GM13976 (cell line): ENCODE measurements at regions not wholly inside any gene's neighbourhood (a gene's known extent, or its start where the extent isn't known, plus 50 kb on each side); places are given as distances from the start of the nearest gene placed in this dataset.

Experiments
- DNase-seq: peaks from one replicate; pipeline ENCODE4 v3.0.0; 2012; ENCODE audit warnings: low spot score
- in situ Hi-C: fragments of 300-500 bp; cut with MboI; formaldehyde crosslinking; loops from one replicate; pipeline ENCODE4 v1.12.0; 2022; ENCODE audit warnings: low sequenced_read_pairs, mixed read lengths, inconsistent platforms; ENCODE audit not compliant: unreplicated experiment
- TF ChIP-seq, protein P1 (sequence below): IDR thresholded peaks from 2 replicates; pipeline ENCODE4 v1.5.1; 2012; ENCODE audit warnings: borderline replicate concordance, mild to moderate bottlenecking; ENCODE audit not compliant: insufficient read depth; ENCODE audit errors: extremely low read depth, missing control alignments, control extremely low read depth

DNA sequence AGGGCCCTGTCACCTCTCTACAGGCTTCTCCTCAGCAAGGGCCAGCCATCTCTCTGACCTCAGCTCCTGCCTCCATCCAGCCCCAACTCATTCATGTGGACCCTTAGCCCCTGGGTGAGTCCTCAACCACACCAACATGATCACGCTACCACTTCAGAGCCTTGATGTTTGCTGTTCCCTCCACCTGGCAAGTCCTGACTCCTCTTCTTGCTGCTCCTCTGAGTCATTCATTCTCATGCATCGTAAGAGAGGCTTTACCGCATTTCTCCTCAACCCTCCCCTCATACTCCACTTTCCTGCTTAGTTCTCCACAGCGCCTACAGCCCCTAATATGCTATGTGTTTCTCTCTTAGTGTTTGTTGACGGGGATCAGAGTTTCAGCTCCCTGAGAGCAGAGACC is 99.9 kb downstream of the C17orf67 start:
- TF ChIP-seq, protein P1, sequence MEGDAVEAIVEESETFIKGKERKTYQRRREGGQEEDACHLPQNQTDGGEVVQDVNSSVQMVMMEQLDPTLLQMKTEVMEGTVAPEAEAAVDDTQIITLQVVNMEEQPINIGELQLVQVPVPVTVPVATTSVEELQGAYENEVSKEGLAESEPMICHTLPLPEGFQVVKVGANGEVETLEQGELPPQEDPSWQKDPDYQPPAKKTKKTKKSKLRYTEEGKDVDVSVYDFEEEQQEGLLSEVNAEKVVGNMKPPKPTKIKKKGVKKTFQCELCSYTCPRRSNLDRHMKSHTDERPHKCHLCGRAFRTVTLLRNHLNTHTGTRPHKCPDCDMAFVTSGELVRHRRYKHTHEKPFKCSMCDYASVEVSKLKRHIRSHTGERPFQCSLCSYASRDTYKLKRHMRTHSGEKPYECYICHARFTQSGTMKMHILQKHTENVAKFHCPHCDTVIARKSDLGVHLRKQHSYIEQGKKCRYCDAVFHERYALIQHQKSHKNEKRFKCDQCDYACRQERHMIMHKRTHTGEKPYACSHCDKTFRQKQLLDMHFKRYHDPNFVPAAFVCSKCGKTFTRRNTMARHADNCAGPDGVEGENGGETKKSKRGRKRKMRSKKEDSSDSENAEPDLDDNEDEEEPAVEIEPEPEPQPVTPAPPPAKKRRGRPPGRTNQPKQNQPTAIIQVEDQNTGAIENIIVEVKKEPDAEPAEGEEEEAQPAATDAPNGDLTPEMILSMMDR, result no peak
- no peak for DNase-seq
- in situ Hi-C loops, result no loop called here

DNA sequence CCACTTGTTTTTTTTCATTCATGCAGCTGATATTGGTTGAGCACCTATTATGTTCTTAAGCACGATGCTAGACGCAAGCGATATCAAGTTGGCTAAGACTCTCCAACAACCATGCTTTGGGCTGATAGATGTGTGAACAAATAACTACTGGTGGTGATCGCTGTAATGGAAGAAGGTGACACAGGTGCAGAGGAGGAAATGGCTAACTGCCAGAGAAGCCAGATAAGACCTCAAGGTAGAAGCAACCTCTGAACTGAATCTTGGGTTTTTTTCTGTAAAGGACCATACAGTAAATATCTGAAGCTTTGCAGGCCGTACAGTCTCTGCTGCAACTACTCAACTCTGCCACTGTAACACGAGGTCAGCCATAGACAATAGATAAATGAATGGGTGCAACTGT is 97.9 kb downstream of the C17orf67 start:
- in situ Hi-C loops, result no loop called here
- DNase-seq, result no peak
- TF ChIP-seq, protein P1, result no peak

DNA sequence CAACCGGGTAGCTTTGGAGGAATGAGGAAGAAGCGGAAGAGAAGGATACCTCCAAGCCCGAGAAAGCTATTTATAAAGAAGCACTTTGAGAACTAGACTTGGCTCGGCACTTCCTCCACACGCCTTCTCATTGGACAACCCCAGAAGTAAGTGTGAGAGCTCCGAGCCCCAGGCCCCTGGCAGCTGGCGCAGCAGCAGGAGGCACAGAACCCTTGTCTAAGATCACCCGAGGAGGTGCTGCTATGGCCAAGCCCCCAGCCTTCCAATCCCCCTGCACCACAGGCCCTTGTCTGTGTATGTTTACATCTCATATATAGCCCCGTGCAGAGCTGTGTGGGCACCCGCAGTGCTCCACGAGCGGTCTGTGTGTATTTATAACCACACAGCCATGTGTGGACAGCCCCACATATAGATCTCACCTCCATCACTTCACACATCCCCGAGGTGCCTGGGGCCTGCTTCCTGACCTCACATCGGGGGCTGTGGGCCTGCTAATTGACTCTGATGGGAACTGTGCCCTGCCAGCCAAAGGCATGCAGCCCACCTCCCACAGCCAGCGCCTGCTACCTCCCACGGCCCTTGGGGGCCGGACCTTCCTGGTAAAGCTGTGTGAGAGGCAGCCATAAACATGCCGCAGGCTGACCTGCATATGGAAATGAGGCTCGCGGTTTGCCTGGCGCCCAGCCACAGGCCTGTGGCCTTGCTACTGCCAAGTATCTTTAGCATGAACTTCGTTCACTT is 96.1 kb downstream of the C17orf67 start:
- DNase-seq, result no peak
- in situ Hi-C loops, result no loop called here
- TF ChIP-seq, protein P1, result no peak

GRCh38 chr17:56739376-56739775 is 94.3 kb downstream of the C17orf67 start:
- TF ChIP-seq, protein P1, result no peak
- in situ Hi-C loops, result no loop called here
- no peak for DNase-seq

- TF ChIP-seq, protein P1, result no peak
- DNase-seq, result no peak
- in situ Hi-C loops, result no loop called here
These were observed 93.9 kb downstream of the C17orf67 start for GRCh38 chr17:56739776-56740175.

GRCh38 chr17:56740481-56740880 is 93.2 kb downstream of the C17orf67 start:
- TF ChIP-seq, protein P1, result no peak
- no peak for DNase-seq
- in situ Hi-C loops, result no loop called here
